Vagina (tissue), 2 donors: ENCODE measurements at regions not wholly inside any gene's neighbourhood (a gene's known extent, or its start where the extent isn't known, plus 50 kb on each side); places are given as distances from the start of the nearest gene placed in this dataset.
A peak's percentile ranks its signal among the peaks of the same experiment; 100 is the strongest.

ENCODE experiments used
- DNase-seq, 2 donors: peaks; one replicate each; pipeline ENCODE4 v3.0.0-alpha.2; 2017; ENCODE audit errors: extremely low spot score in 2 of 2
- H3K27ac ChIP-seq: fragments of 200-600 bp; sonication (generic); one replicate; pipeline ENCODE4 v1.5.1; 2019
- H3K27me3 ChIP-seq: fragments of 200-600 bp; sonication (generic); one replicate; pipeline ENCODE4 v1.5.1; 2019
- H3K36me3 ChIP-seq, 2 donors: fragments of 200-600 bp; sonication (generic); one replicate each; pipeline ENCODE4 v1.5.1; 2017 to 2019
- H3K4me1 ChIP-seq: fragments of 200-600 bp; sonication (generic); one replicate; pipeline ENCODE4 v1.5.1; 2019
- H3K4me3 ChIP-seq, 2 donors: fragments of 200-600 bp; sonication (generic); 1 replicate in 1 of 2; 2 replicates in 1 of 2; pipeline ENCODE4 v1.5.1; 2016 to 2019
- H3K9me3 ChIP-seq: fragments of 200-600 bp; sonication (generic); one replicate; pipeline ENCODE4 v1.5.1; 2019
- POLR2A ChIP-seq, 2 donors: fragments of 450-650 bp; IDR thresholded peaks; one replicate each; pipeline ENCODE4 v1.6.1; 2017; ENCODE audit warnings: antibody characterized with exemption in 2 of 2, mild to moderate bottlenecking in 2 of 2, moderate library complexity in 2 of 2
- POLR2AphosphoS5 ChIP-seq, 2 donors: sonication (generic); formaldehyde crosslinking; IDR thresholded peaks; one replicate each; pipeline ENCODE4 v1.9.0; 2017; ENCODE audit warnings: antibody characterized with exemption in 2 of 2, mild to moderate bottlenecking in 2 of 2, low read depth in 1 of 2; ENCODE audit not compliant: insufficient read depth in 1 of 2
- intact Hi-C: fragments of 100-400 bp; cut with DNase I; formaldehyde crosslinking; loops from one replicate; pipeline ENCODE4 v1.15.1; 2023
- TF ChIP-seq, protein P1 (sequence below), 3 experiments: fragments of 450-650 bp in 2 of 3; fragments of 200-600 bp in 1 of 3; sonication (generic) in 1 of 3; IDR thresholded peaks; one replicate each; pipeline ENCODE4 v1.5.1; 2017 to 2019; ENCODE audit warnings: antibody characterized with exemption in 3 of 3, mild to moderate bottlenecking in 2 of 3, moderate library complexity in 2 of 3

DNA sequence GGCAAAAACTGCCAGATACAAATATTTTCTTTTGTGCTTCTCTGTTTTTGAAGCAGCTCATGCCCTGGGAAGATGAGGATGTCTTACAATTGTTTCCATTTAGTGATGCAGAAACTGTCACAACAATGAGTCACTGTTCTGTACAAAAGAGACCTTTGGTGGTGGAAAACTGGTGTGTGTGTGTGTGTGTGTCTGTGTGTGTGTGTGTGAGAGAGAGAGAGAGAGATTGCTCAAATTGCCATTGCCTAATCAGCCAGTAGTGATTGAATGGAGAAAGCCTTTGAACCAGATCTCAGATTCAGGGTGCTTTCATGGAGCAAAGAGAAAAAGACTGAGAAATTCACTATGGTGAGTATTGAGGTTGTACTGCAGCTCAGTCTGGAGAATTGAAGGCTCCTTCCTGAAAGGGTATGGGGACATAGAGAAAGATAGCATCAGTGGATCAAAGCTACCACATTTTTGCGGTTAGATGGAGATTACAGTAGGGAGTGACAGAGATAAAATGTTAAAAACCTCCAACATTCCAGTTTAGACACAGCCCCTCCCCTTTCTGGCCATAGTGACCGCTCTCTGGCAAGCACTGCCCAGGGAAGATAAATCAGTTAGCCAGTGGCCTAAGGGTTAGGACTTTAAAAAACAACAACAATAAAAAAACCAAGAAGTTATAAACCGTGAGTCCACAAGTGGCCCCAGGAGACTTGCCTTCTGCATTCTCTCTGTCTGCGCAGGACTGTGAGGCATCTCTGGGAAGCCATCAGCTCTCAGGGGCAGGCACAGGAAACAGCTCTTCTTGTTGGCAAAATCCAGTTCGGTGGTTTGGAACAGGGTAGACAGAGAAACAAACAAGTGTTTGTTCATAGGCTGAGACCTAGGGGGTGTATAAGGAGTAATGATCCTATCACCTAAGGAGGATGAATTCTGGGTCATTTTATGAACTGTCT is 406.5 kb downstream of the DUSP10 start:
- no peak for TF ChIP-seq POLR2AphosphoS5 (IDR thresholded peaks at IDR 0.05; ENCODE audit: insufficient read depth in 1 of 2, low read depth in 1 of 2)
- TF ChIP-seq POLR2A (IDR thresholded peaks at IDR 0.05): no peak
- TF ChIP-seq, protein P1, sequence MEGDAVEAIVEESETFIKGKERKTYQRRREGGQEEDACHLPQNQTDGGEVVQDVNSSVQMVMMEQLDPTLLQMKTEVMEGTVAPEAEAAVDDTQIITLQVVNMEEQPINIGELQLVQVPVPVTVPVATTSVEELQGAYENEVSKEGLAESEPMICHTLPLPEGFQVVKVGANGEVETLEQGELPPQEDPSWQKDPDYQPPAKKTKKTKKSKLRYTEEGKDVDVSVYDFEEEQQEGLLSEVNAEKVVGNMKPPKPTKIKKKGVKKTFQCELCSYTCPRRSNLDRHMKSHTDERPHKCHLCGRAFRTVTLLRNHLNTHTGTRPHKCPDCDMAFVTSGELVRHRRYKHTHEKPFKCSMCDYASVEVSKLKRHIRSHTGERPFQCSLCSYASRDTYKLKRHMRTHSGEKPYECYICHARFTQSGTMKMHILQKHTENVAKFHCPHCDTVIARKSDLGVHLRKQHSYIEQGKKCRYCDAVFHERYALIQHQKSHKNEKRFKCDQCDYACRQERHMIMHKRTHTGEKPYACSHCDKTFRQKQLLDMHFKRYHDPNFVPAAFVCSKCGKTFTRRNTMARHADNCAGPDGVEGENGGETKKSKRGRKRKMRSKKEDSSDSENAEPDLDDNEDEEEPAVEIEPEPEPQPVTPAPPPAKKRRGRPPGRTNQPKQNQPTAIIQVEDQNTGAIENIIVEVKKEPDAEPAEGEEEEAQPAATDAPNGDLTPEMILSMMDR (IDR thresholded peaks at IDR 0.05): no peak
- no peaks in the 10 kb centered on the region for H3K9me3 ChIP-seq
- no peak overlapping the region for H3K4me3 ChIP-seq
- no peak for DNase-seq
- H3K27me3 ChIP-seq: no peaks in the 10 kb centered on the region
- H3K4me1 ChIP-seq: peaks cover 16% of the 10 kb centered on the region
- H3K27ac ChIP-seq: peak overlapping the region; percentile 43
- H3K36me3 ChIP-seq: no peaks in the 10 kb centered on the region
- intact Hi-C loops: no loop called here

DNA sequence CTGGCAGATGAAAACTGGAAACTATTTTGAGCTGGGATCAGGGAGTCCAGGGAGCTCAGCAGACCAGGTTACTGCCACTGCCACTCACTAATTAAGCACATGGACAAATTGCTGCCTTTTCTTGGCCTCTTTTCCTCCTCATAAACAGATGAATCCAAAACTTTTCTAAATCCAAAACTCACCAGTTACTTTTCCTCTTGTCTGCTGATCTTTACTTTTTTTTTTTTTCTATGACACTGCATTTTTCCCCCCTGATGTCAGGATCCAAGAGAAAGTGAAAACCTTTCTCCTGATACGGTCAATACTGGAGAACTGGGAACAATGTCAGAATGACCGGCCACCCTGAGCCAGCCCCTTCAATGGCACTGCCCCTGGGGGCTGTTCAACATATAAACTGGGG is 405.8 kb downstream of the DUSP10 start:
- H3K4me3 ChIP-seq: no peak overlapping the region

DNA sequence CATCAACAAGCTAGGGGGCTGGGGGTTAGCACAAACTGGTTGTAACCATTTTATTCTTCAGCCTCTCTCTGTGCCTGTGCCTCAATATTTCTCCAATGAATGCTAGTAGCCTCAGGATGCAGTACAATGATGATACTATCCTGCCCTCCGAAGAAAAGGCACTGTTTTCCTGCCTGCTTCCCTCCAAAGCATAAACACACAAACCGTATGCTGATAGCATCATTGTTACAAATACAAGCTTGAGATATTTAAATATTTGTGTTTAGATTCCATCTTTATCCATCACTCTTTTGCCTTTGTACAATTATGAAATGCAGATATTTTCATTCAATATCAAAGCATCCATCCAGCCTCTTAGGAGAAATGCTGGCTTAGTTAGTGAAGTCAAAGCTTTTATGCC is 404.8 kb downstream of the DUSP10 start:
- Histone ChIP-seq H3K9me3 (no peaks in the 10 kb centered on the region), H3K27me3 (no peaks in the 10 kb centered on the region), H3K36me3 (no peaks in the 10 kb centered on the region), H3K27ac (no peak overlapping the region), H3K4me3 (no peak overlapping the region), H3K4me1 (peaks cover 16% of the 10 kb centered on the region)
- TF ChIP-seq POLR2AphosphoS5 (IDR thresholded peaks at IDR 0.05; ENCODE audit: insufficient read depth in 1 of 2, low read depth in 1 of 2) (no peak), POLR2A (IDR thresholded peaks at IDR 0.05) (no peak)
- TF ChIP-seq, protein P1 (IDR thresholded peaks at IDR 0.05): no peak
- intact Hi-C loops: no loop called here
- DNase-seq: no peak

More for the DNA sequence above, 405.8 kb downstream of the DUSP10 start:
- no peak for DNase-seq
- Histone ChIP-seq H3K9me3 (no peaks in the 10 kb centered on the region), H3K4me1 (peaks cover 16% of the 10 kb centered on the region), H3K27me3 (no peaks in the 10 kb centered on the region), H3K36me3 (no peaks in the 10 kb centered on the region), H3K27ac (peak overlapping the region; percentile 43)
- intact Hi-C loops: no loop called here
- TF ChIP-seq POLR2A (IDR thresholded peaks at IDR 0.05) (no peak), POLR2AphosphoS5 (IDR thresholded peaks at IDR 0.05; ENCODE audit: insufficient read depth in 1 of 2, low read depth in 1 of 2) (no peak)
- TF ChIP-seq, protein P1 (IDR thresholded peaks at IDR 0.05): no peak

DNA sequence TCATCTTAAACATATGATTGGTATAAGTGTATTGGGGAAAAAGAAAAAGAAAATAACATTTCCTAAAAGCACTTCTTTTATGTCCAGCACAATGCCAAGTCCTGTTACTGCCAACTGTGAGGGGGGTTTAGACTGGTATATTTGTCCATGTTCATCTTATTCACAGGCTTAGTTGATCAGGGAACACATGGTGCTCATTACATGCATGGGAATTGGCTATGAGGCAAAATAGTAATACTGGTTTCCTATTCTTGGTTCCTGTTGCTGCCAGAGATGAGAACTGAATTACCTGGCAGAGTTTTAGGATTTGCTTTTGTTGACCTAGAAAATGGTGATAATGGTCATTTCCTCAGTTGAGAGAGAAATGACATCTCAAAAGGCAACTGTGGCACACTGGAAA is 398.8 kb downstream of the DUSP10 start:
- Histone ChIP-seq H3K27me3 (no peaks in the 10 kb centered on the region), H3K27ac (no peak overlapping the region), H3K4me3 (no peak overlapping the region), H3K4me1 (no peaks in the 10 kb centered on the region), H3K9me3 (no peaks in the 10 kb centered on the region), H3K36me3 (no peaks in the 10 kb centered on the region)
- no peak for TF ChIP-seq POLR2AphosphoS5 (IDR thresholded peaks at IDR 0.05; ENCODE audit: insufficient read depth in 1 of 2, low read depth in 1 of 2)
- TF ChIP-seq, protein P1 (IDR thresholded peaks at IDR 0.05): no peak
- TF ChIP-seq POLR2A (IDR thresholded peaks at IDR 0.05): no peak
- no peak for DNase-seq
- intact Hi-C loops: no loop called here

DNA sequence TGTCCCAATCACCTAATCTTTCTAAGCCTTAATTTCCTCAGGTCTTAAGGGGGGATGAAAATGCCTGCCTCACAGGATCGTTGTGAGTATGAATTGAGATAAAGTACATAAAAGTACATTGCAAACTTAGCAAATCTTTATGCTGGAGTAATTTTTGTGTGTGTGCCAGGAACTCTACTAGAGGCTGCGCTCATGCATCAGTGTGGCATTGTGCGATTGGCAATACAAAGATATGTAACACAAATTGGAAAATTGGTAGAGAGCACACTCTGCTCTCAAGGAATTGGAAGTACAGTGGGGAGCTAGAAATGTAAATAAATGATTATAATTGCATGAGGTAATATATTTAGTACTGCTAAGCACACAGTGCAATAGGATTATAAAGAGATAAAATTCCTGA is 398.3 kb downstream of the DUSP10 start:
- Histone ChIP-seq H3K36me3 (no peaks in the 10 kb centered on the region), H3K9me3 (no peaks in the 10 kb centered on the region), H3K27me3 (no peaks in the 10 kb centered on the region), H3K4me3 (no peak overlapping the region), H3K4me1 (no peaks in the 10 kb centered on the region), H3K27ac (no peak overlapping the region)
- intact Hi-C loops: no loop called here
- DNase-seq: no peak
- TF ChIP-seq POLR2AphosphoS5 (IDR thresholded peaks at IDR 0.05; ENCODE audit: insufficient read depth in 1 of 2, low read depth in 1 of 2): no peak
- TF ChIP-seq, protein P1 (IDR thresholded peaks at IDR 0.05): no peak
- TF ChIP-seq POLR2A (IDR thresholded peaks at IDR 0.05): no peak
